PC-9 (cell line): ENCODE measurements at regions not wholly inside any gene's neighbourhood (a gene's known extent, or its start where the extent isn't known, plus 50 kb on each side); places are given as distances from the start of the nearest gene placed in this dataset.

Source experiments
- CTCF ChIP-seq: fragments of 200-600 bp; sonication (generic); conservative IDR thresholded peaks from 2 replicates; pipeline ENCODE4 v1.6.1; 2017; ENCODE audit warnings: mixed run types, antibody characterized with exemption, mild to moderate bottlenecking, moderate library complexity
- EZH2 ChIP-seq: fragments of 200-600 bp; sonication (generic); IDR thresholded peaks from 2 replicates; pipeline ENCODE4 v1.8.0; 2017; ENCODE audit warnings: antibody characterized with exemption, low read depth

GRCh38 chr20:6993011-6993410 is 225.5 kb downstream of the BMP2 start:
- no peak for TF ChIP-seq CTCF
- no peak for TF ChIP-seq EZH2
